MG63 (cell line): ENCODE measurements at regions not wholly inside any gene's neighbourhood (a gene's known extent, or its start where the extent isn't known, plus 50 kb on each side); places are given as distances from the start of the nearest gene placed in this dataset.

Experiments
- DNase-seq: peaks from one replicate; pipeline ENCODE4 v3.0.0-alpha.2; 2020
- H3K27me3 ChIP-seq: fragments of 250-450 bp; sonication (Bioruptor Pico); 2 replicates; pipeline ENCODE4 v1.5.1; 2020; ENCODE audit warnings: mild to moderate bottlenecking, moderate library complexity
- H3K36me3 ChIP-seq: fragments of 250-450 bp; sonication (Bioruptor Pico); 2 replicates; pipeline ENCODE4 v1.5.1; 2020; ENCODE audit warnings: mild to moderate bottlenecking, moderate library complexity
- H3K4me3 ChIP-seq: fragments of 250-450 bp; sonication (Bioruptor Pico); 2 replicates; pipeline ENCODE4 v1.5.1; 2020; ENCODE audit warnings: mild to moderate bottlenecking, moderate library complexity
- H3K9me3 ChIP-seq: fragments of 250-450 bp; sonication (Bioruptor Pico); 2 replicates; pipeline ENCODE4 v1.5.1; 2020; ENCODE audit warnings: mild to moderate bottlenecking, moderate library complexity

- no peaks in the 10 kb centered on the region for H3K36me3 ChIP-seq
- no peak overlapping the region for H3K4me3 ChIP-seq
- DNase-seq, result no peak
- no peaks in the 10 kb centered on the region for H3K9me3 ChIP-seq
- H3K27me3 ChIP-seq, result no peaks in the 10 kb centered on the region
Observed at GRCh38 chr5:61619289-61619688, 287.2 kb downstream of the ZSWIM6 start.

- no peak for DNase-seq
- no peaks in the 10 kb centered on the region for H3K36me3 ChIP-seq
- no peaks in the 10 kb centered on the region for H3K9me3 ChIP-seq
- H3K27me3 ChIP-seq, result no peaks in the 10 kb centered on the region
- H3K4me3 ChIP-seq, result no peak overlapping the region
Observed at GRCh38 chr5:61619777-61620518, 287.9 kb downstream of the ZSWIM6 start.

GRCh38 chr5:61620699-61621182 is 288.7 kb downstream of the ZSWIM6 start:
- Histone ChIP-seq H3K4me3 (no peak overlapping the region), H3K9me3 (no peaks in the 10 kb centered on the region), H3K27me3 (no peaks in the 10 kb centered on the region), H3K36me3 (no peaks in the 10 kb centered on the region)
- DNase-seq, result no peak

- no peak for DNase-seq
- Histone ChIP-seq H3K36me3 (no peaks in the 10 kb centered on the region), H3K9me3 (no peaks in the 10 kb centered on the region), H3K27me3 (no peaks in the 10 kb centered on the region), H3K4me3 (no peak overlapping the region)
Observed at GRCh38 chr5:61621202-61621650, 289.2 kb downstream of the ZSWIM6 start.

- H3K9me3 ChIP-seq, result no peaks in the 10 kb centered on the region
- H3K4me3 ChIP-seq, result no peak overlapping the region
- DNase-seq, result no peak
- no peaks in the 10 kb centered on the region for H3K36me3 ChIP-seq
- no peaks in the 10 kb centered on the region for H3K27me3 ChIP-seq
Observed at GRCh38 chr5:61622156-61622555, 290.1 kb downstream of the ZSWIM6 start.

- Histone ChIP-seq H3K27me3 (no peaks in the 10 kb centered on the region), H3K9me3 (no peaks in the 10 kb centered on the region), H3K4me3 (no peak overlapping the region), H3K36me3 (no peaks in the 10 kb centered on the region)
- no peak for DNase-seq
Observed at GRCh38 chr5:61623401-61624069, 291.5 kb downstream of the ZSWIM6 start.

- Histone ChIP-seq H3K27me3 (no peaks in the 10 kb centered on the region), H3K36me3 (no peaks in the 10 kb centered on the region), H3K4me3 (no peak overlapping the region), H3K9me3 (no peaks in the 10 kb centered on the region)
- DNase-seq, result no peak
Observed at GRCh38 chr5:61624553-61625136, 292.6 kb downstream of the ZSWIM6 start.

- Histone ChIP-seq H3K27me3 (no peaks in the 10 kb centered on the region), H3K4me3 (no peak overlapping the region), H3K9me3 (no peaks in the 10 kb centered on the region), H3K36me3 (no peaks in the 10 kb centered on the region)
- no peak for DNase-seq
Observed at GRCh38 chr5:61625137-61625561, 293.1 kb downstream of the ZSWIM6 start.

- Histone ChIP-seq H3K36me3 (no peaks in the 10 kb centered on the region), H3K9me3 (no peaks in the 10 kb centered on the region), H3K27me3 (no peaks in the 10 kb centered on the region), H3K4me3 (0 out of 2 replicates have a peak overlapping the region, but pooled peaks have one; percentile 3)
- DNase-seq, result peak; percentile 32
Observed at GRCh38 chr5:61625681-61626621, 293.9 kb downstream of the ZSWIM6 start.

GRCh38 chr5:61626639-61627282 is 294.7 kb downstream of the ZSWIM6 start:
- Histone ChIP-seq H3K9me3 (no peaks in the 10 kb centered on the region), H3K36me3 (no peaks in the 10 kb centered on the region), H3K27me3 (no peaks in the 10 kb centered on the region), H3K4me3 (no peak overlapping the region)
- no peak for DNase-seq

- H3K36me3 ChIP-seq, result no peaks in the 10 kb centered on the region
- no peaks in the 10 kb centered on the region for H3K27me3 ChIP-seq
- H3K4me3 ChIP-seq, result no peak overlapping the region
- DNase-seq, result no peak
- no peaks in the 10 kb centered on the region for H3K9me3 ChIP-seq
Observed at GRCh38 chr5:61627531-61627930, 295.5 kb downstream of the ZSWIM6 start.

- Histone ChIP-seq H3K27me3 (no peaks in the 10 kb centered on the region), H3K9me3 (no peaks in the 10 kb centered on the region), H3K4me3 (no peak overlapping the region), H3K36me3 (no peaks in the 10 kb centered on the region)
- no peak for DNase-seq
Observed at GRCh38 chr5:61630908-61631307, 298.9 kb downstream of the ZSWIM6 start.

- Histone ChIP-seq H3K4me3 (no peak overlapping the region), H3K36me3 (no peaks in the 10 kb centered on the region), H3K9me3 (no peaks in the 10 kb centered on the region), H3K27me3 (no peaks in the 10 kb centered on the region)
- peak; percentile 10 for DNase-seq
Observed at GRCh38 chr5:61631438-61631941, 299.4 kb downstream of the ZSWIM6 start.

- Histone ChIP-seq H3K27me3 (no peaks in the 10 kb centered on the region), H3K36me3 (no peaks in the 10 kb centered on the region), H3K9me3 (no peaks in the 10 kb centered on the region), H3K4me3 (no peak overlapping the region)
- no peak for DNase-seq
Observed at GRCh38 chr5:61632064-61632463, 300.0 kb downstream of the ZSWIM6 start.

- no peaks in the 10 kb centered on the region for H3K36me3 ChIP-seq
- no peak overlapping the region for H3K4me3 ChIP-seq
- no peaks in the 10 kb centered on the region for H3K27me3 ChIP-seq
- no peaks in the 10 kb centered on the region for H3K9me3 ChIP-seq
- no peak for DNase-seq
Observed at GRCh38 chr5:61635271-61635670, 303.2 kb downstream of the ZSWIM6 start.

GRCh38 chr5:61637566-61637965 is 305.5 kb downstream of the ZSWIM6 start:
- no peaks in the 10 kb centered on the region for H3K9me3 ChIP-seq
- no peak overlapping the region for H3K4me3 ChIP-seq
- no peak for DNase-seq
- no peaks in the 10 kb centered on the region for H3K27me3 ChIP-seq
- no peaks in the 10 kb centered on the region for H3K36me3 ChIP-seq
